Fibroblast of pulmonary artery (primary cell): ENCODE measurements at regions not wholly inside any gene's neighbourhood (a gene's known extent, or its start where the extent isn't known, plus 50 kb on each side); places are given as distances from the start of the nearest gene placed in this dataset.

Experiments used
- DNase-seq: peaks from one replicate; pipeline ENCODE4 v3.0.0-alpha.2; 2010; ENCODE audit warnings: low read depth
- H3K4me3 ChIP-seq: replicated peaks from 2 replicates; pipeline ENCODE4 v1.5.1; 2011; ENCODE audit warnings: low read depth, mild to moderate bottlenecking, control low read depth, low read length, moderate library complexity
- TF ChIP-seq, protein P1 (sequence below): IDR thresholded peaks from 2 replicates; pipeline ENCODE4 v1.5.1; 2011; ENCODE audit warnings: mild to moderate bottlenecking, control low read depth, low read length, inconsistent platforms; ENCODE audit errors: missing control alignments

DNA sequence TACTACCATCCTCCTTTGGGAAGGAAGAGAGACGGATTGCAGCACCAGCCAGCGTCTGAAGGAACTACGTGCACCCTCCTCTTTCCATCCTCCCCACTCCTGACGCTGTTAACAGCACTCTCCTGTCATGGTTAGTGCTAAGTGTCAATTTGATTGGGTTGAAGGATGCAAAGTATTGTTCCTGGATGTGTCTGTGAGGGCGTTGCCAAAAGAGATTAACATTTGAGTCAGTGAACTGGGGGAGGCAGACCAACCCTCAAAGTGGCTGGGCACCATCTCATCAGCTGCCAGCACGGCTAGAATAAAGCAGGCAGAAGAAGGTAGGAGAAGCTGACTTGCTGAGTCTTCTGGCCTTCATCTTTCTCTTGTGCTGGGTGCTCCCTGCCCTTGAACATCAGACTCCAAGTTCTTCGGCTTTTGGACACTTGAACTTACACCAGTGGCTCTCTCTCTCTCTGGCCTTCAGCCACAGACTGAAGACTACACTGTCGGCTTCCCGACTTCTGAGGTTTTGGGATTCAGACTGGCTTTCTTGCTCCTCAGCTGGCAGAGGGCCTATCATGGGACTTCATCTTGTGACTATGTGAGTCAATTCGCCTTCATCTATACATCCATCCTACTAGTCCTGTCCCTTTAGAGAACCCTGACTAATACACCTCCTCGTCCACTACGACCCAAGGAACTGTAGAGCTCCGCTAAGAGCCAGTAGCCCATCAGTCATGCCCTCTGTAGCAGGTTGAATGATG lies 128.2 kb upstream of the HES1 start:
- no peak for DNase-seq
- TF ChIP-seq, protein P1, sequence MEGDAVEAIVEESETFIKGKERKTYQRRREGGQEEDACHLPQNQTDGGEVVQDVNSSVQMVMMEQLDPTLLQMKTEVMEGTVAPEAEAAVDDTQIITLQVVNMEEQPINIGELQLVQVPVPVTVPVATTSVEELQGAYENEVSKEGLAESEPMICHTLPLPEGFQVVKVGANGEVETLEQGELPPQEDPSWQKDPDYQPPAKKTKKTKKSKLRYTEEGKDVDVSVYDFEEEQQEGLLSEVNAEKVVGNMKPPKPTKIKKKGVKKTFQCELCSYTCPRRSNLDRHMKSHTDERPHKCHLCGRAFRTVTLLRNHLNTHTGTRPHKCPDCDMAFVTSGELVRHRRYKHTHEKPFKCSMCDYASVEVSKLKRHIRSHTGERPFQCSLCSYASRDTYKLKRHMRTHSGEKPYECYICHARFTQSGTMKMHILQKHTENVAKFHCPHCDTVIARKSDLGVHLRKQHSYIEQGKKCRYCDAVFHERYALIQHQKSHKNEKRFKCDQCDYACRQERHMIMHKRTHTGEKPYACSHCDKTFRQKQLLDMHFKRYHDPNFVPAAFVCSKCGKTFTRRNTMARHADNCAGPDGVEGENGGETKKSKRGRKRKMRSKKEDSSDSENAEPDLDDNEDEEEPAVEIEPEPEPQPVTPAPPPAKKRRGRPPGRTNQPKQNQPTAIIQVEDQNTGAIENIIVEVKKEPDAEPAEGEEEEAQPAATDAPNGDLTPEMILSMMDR: no peak
- H3K4me3 ChIP-seq: no peak overlapping the region

DNA sequence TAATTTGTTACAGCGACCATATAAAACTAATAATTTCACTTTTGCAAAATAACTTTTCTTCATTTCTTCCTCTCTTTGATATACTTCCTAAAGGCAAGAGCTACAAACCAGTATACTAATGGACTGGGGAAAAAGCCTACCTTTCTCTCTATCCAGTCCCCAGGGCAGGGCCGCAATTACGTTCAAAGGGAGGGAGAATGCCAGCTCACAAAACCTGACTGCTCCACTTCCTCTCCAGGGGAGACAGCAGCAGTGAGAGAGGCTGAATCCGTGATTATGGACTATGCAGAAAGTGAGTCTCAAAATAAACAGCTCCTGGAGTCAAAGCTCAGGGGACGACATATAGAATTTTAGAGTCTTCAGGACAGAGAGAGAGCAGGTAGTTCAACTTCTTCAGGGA lies 126.9 kb upstream of the HES1 start:
- no peak overlapping the region for H3K4me3 ChIP-seq
- TF ChIP-seq, protein P1: no peak
- no peak for DNase-seq

GRCh38 chr3:194009892-194010533 lies 125.9 kb upstream of the HES1 start:
- H3K4me3 ChIP-seq: no peak overlapping the region
- DNase-seq: no peak
- TF ChIP-seq, protein P1: no peak

- H3K4me3 ChIP-seq: no peak overlapping the region
- DNase-seq: no peak
- TF ChIP-seq, protein P1: no peak
Measured at GRCh38 chr3:194011807-194012206, 124.1 kb upstream of the HES1 start.

GRCh38 chr3:194013928-194014327 lies 122.0 kb upstream of the HES1 start:
- no peak overlapping the region for H3K4me3 ChIP-seq
- no peak for DNase-seq
- TF ChIP-seq, protein P1: no peak

- DNase-seq: no peak
- no peak overlapping the region for H3K4me3 ChIP-seq
- TF ChIP-seq, protein P1: no peak
Measured at GRCh38 chr3:194014756-194015155, 121.2 kb upstream of the HES1 start.
